Posterior vena cava (tissue), 2 donors: ENCODE measurements at regions not wholly inside any gene's neighbourhood (a gene's known extent, or its start where the extent isn't known, plus 50 kb on each side); places are given as distances from the start of the nearest gene placed in this dataset.
"Not testable (repeated sequence)": the region's sequence is repeated elsewhere in the genome, so short reads cannot be mapped to it uniquely, and the experiment has no call there.

Experiments used
- DNase-seq: peaks from one replicate; pipeline ENCODE4 v3.0.0-alpha.2; 2020; ENCODE audit warnings: low spot score
- intact Hi-C, 2 donors: fragments of 100-400 bp; cut with DNase I; formaldehyde crosslinking; loops; one replicate each; pipeline versions ENCODE4 v1.14.1 to v1.14.2; 2022 to 2023
- donor health status: DM: yes; HTN: yes; CAD: no.
- donor health status: DM: yes; HTN: yes; CAD: no.

DNA sequence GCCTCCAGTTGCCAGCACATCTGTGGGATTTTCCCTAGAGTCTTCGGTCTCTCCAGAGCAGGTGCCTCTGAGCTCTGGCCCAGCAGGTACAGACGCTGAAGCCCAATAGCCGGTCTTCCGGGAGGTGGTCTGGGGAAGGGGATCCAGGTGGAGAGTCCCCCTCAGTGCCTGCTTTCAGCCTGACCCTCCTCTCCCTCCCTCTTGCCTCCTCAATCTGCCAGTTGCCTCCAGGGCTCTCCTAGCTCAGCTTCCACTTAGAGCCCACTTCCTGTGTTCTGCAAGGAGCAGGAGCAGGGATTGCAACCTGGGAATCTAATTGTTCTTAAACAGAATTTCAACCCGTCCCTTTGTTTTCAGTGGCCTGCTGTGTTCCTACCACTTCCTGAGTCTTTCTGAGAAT is 81.8 kb upstream of the PZP start:
- DNase-seq, intact Hi-C loops: not testable (repeated sequence)

- DNase-seq, intact Hi-C loops: not testable (repeated sequence)
These were observed 76.5 kb upstream of the PZP start for GRCh38 chr12:9284724-9285123.

- intact Hi-C loops = not testable (repeated sequence)
These were observed 76.0 kb upstream of the PZP start for GRCh38 chr12:9284197-9284596.

GRCh38 chr12:9283346-9284095 is 75.3 kb upstream of the PZP start:
- intact Hi-C loops = not testable (repeated sequence)
- peak; percentile 89 for DNase-seq

More at GRCh38 chr12:9284197-9284596, 76.0 kb upstream of the PZP start:
- DNase-seq = not testable (repeated sequence)

DNA sequence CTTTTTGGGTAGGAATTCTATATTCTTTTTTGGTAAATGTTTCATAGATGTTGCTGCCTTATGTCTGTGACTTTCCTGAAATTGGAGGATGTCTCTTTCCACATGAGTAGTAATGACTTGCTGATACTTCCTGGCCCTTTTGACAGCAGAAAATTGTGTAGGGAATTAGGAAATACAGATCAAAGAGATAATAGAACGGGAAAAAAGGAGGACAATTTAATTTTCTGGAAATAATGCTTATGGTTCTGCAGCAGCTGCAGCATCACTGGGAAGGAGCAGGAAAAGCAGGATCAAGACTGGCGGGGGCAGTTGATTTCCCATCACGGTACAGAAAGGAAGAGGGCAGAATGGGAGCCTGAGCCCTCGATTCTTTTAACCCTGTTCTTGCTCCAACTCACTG is 68.8 kb upstream of the PZP start:
- no peak for DNase-seq
- intact Hi-C loops = no loop called here

- intact Hi-C loops = no loop called here
- DNase-seq = no peak
These were observed 65.1 kb upstream of the PZP start for GRCh38 chr12:9273276-9273675.

GRCh38 chr12:9271875-9272274 is 63.7 kb upstream of the PZP start:
- intact Hi-C loops = no loop called here
- no peak for DNase-seq

GRCh38 chr12:9264546-9264945 is 56.4 kb upstream of the PZP start:
- intact Hi-C loops = no loop called here
- DNase-seq = no peak

GRCh38 chr12:9260931-9261330 is 52.7 kb upstream of the PZP start:
- intact Hi-C loops = no loop called here

DNA sequence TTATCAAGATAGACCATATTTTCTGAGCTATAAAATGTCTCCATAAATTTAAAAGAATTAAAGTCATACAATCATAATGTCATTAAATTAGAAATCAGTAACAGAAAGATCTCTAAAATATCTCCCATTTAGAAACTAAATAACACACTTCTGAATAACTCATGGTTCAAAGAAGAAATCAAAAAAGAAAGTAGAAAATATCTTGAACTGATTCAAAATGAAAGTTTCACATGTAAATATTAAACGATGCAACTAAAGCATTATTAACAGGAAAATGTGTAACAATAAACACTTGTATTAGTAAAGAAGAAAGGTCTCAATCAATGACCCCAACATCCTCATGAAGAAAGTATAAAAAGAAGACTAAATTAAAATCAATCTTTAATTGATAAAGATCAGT is 50.5 kb upstream of the PZP start:
- intact Hi-C loops = no loop called here
- DNase-seq = no peak

More at GRCh38 chr12:9260931-9261330, 52.7 kb upstream of the PZP start:
- no peak for DNase-seq
